ENCODE measurements at regions not wholly inside any gene's neighbourhood (a gene's known extent, or its start where the extent isn't known, plus 50 kb on each side); places are given as distances from the start of the nearest gene placed in this dataset.

DNA sequence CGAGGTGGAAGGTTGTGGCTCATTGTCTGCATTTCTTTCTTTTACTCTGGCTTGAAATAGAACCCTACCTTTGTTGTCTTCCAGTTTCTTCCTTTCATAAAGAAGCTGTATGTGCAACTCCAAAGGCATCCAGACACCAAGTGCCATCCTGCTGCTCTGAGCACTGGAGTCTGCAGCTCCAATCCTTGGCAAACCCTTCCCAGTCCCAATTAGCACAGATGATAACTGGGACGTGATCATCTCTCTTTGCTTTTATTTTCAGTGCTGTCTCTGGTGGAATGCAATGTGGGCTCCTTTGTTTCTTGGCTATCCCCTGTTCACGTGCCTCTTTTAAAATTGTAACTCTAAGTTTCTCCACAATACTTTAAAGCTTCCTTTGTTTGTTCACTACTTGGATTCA, 140.9 kb downstream of the AQP9 start:
- no peaks in the 10 kb centered on the region for H3K4me1 ChIP-seq
- H3K9me3 ChIP-seq: no peaks in the 10 kb centered on the region
- TF ChIP-seq, protein P1, sequence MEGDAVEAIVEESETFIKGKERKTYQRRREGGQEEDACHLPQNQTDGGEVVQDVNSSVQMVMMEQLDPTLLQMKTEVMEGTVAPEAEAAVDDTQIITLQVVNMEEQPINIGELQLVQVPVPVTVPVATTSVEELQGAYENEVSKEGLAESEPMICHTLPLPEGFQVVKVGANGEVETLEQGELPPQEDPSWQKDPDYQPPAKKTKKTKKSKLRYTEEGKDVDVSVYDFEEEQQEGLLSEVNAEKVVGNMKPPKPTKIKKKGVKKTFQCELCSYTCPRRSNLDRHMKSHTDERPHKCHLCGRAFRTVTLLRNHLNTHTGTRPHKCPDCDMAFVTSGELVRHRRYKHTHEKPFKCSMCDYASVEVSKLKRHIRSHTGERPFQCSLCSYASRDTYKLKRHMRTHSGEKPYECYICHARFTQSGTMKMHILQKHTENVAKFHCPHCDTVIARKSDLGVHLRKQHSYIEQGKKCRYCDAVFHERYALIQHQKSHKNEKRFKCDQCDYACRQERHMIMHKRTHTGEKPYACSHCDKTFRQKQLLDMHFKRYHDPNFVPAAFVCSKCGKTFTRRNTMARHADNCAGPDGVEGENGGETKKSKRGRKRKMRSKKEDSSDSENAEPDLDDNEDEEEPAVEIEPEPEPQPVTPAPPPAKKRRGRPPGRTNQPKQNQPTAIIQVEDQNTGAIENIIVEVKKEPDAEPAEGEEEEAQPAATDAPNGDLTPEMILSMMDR (IDR thresholded peaks at IDR 0.05): no peak
- intact Hi-C loops (cut with DNase I): loop anchor here in 1 of 2 donors (10.0 kb wide), 1 partner anchor 54 kb away; no protein-coding TSS in a partner anchor
- DNase-seq (no peak), ATAC-seq (no peak)
- H3K27ac ChIP-seq: no peak overlapping the region
- no peak overlapping the region for H3K4me3 ChIP-seq
- no peaks in the 10 kb centered on the region for H3K36me3 ChIP-seq (ENCODE audit: insufficient read depth in 1 of 2, low read depth in 1 of 2)
- WGBS, 3 donors: 59 to 72% (median 61%) methylated on average over 3 of the region's 3 CpGs
- H3K27me3 ChIP-seq (ENCODE audit: insufficient read depth in 3 of 3, low read length in 2 of 3): peaks cover 0 to 2% (median 0%) of the 10 kb centered on the region in 3 donors

DNA sequence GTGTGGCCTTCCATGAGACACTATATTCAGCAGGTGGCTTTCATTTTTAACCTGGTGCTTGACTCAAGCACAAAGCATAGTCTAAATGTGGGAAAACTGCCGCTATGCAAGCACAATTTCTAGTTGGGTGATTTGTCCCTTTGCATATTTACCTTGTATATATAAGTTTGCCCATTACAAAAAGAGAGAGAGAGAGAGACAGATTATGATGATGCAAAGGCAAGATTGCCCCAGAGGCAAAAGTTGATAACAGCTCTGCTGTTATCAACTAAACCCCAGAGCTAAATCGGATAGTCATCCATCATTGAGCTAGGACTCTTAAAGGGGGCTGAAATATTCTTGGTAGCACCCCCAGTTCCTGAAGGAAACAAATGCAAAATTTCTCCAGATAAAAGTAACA, 141.5 kb downstream of the AQP9 start:
- Histone ChIP-seq H3K9me3 (no peaks in the 10 kb centered on the region), H3K27ac (no peak overlapping the region), H3K4me3 (no peak overlapping the region), H3K4me1 (no peaks in the 10 kb centered on the region), H3K36me3 (ENCODE audit: insufficient read depth in 1 of 2, low read depth in 1 of 2) (no peaks in the 10 kb centered on the region), H3K27me3 (ENCODE audit: insufficient read depth in 3 of 3, low read length in 2 of 3) (peaks cover 0 to 2% (median 0%) of the 10 kb centered on the region in 3 donors)
- DNase-seq: no peak
- intact Hi-C loops (cut with DNase I): loop anchor here in 1 of 2 donors (10.0 kb wide), 1 partner anchor 55 kb away; no protein-coding TSS in a partner anchor
- TF ChIP-seq, protein P1 (IDR thresholded peaks at IDR 0.05): no peak
- 93 to 95% (median 94%) methylated on average over 2 of the region's 2 CpGs for WGBS, 3 donors
- no peak for ATAC-seq

DNA sequence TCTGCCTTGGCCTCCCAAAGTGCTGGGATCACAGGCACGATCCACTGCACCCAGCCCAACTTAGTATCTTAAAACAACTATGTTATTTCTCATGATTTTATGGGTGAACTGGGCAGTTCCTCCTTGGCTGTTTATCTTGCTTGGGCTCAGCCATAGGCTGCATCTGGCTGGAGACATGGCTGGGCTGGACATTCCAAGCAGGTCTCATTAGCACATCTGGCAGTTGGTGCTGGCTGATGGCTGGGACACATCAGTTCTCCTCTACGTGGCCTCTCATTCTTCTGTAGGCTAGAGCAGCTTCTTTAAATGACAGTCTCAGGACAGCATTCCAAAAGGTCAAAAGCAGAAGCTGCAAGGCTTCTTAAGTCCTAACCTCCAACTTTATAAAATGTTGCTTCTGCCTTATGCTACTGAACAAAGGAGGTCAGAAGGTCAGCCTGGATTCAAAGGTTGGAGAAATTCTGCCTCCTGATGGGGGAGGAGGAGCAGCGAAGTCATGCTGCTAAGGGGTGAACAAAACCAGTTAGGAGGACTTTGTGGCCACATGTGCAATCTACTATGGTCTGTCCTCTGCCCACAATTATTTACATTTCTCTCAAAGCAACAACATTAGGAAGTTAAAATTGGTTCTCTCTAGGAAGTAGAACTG, 144.0 kb downstream of the AQP9 start:
- Histone ChIP-seq H3K9me3 (no peaks in the 10 kb centered on the region), H3K27me3 (ENCODE audit: insufficient read depth in 3 of 3, low read length in 2 of 3) (peaks cover 0 to 2% (median 0%) of the 10 kb centered on the region in 3 donors), H3K4me3 (no peak overlapping the region), H3K27ac (no peak overlapping the region), H3K36me3 (ENCODE audit: insufficient read depth in 1 of 2, low read depth in 1 of 2) (no peaks in the 10 kb centered on the region), H3K4me1 (no peaks in the 10 kb centered on the region)
- intact Hi-C loops (cut with DNase I): no loop called here
- TF ChIP-seq, protein P1 (IDR thresholded peaks at IDR 0.05): no peak
- no peak for DNase-seq
- ATAC-seq: no peak
- WGBS, 3 donors: 75 to 84% (median 81%) methylated on average over 3 of the region's 3 CpGs

DNA sequence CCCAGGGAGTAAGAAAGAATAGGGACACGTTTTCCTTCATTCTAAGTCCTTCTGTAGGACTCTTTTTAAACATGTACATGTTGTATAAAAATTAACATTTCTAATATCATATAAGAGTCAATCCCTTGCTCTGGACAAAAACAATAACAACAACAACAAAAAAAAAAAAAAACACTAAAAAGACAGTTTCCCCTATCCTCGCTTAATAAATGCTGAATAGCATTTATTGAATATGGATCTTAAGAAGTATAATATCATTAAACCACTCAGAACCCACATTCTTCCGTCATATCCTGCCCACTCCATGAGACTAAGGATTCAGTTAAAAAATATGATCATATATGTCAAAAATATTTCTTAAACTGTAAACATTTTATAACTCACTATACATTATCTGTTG, 145.1 kb downstream of the AQP9 start:
- TF ChIP-seq, protein P1 (IDR thresholded peaks at IDR 0.05): no peak
- no peak for ATAC-seq

DNA sequence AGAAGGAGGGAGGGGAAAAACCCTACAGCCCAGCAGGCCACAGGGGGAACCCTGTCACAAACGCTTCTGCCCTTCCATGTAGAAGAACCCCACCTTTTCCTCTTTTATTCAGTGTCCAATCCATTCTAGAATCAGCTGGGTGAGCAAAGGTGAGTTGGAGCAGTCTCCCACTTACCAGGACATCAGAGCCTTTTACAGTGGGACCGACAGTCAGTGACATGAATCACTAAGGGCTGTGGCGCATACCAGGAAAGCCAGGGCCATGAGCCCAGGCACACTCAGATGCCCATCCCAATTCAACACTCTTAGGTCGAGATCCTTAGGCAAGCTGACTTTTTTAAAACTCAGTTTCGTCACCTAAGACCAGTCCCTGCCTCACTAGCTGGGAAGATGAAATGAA, 146.1 kb downstream of the AQP9 start:
- intact Hi-C loops (cut with DNase I): no loop called here
- ATAC-seq: peak; percentile 54 to 96 (median 70)
- Histone ChIP-seq H3K27ac (no peak overlapping the region), H3K4me3 (no peak overlapping the region), H3K27me3 (ENCODE audit: insufficient read depth in 3 of 3, low read length in 2 of 3) (peaks cover 0 to under 1% (median 0%) of the 10 kb centered on the region in 3 donors), H3K4me1 (no peaks in the 10 kb centered on the region), H3K9me3 (no peaks in the 10 kb centered on the region), H3K36me3 (ENCODE audit: insufficient read depth in 1 of 2, low read depth in 1 of 2) (no peaks in the 10 kb centered on the region)
- 60 to 78% (median 75%) methylated on average over 5 of the region's 5 CpGs for WGBS, 3 donors
- no peak for DNase-seq
- TF ChIP-seq, protein P1 (IDR thresholded peaks at IDR 0.05): no peak

More for the DNA sequence above, 145.1 kb downstream of the AQP9 start:
- DNase-seq: no peak
- peaks cover 0 to 2% (median 0%) of the 10 kb centered on the region in 3 donors for H3K27me3 ChIP-seq (ENCODE audit: insufficient read depth in 3 of 3, low read length in 2 of 3)
- no peaks in the 10 kb centered on the region for H3K36me3 ChIP-seq (ENCODE audit: insufficient read depth in 1 of 2, low read depth in 1 of 2)
- no peaks in the 10 kb centered on the region for H3K4me1 ChIP-seq
- intact Hi-C loops (cut with DNase I): no loop called here
- no peaks in the 10 kb centered on the region for H3K9me3 ChIP-seq
- H3K27ac ChIP-seq: no peak overlapping the region
- 92 to 94% (median 94%) methylated on average over 3 of the region's 3 CpGs for WGBS, 3 donors
- H3K4me3 ChIP-seq: no peak overlapping the region

Data from psoas muscle (tissue), 7 donors.